IPS-18a (cell line): ENCODE measurements at regions not wholly inside any gene's neighbourhood (a gene's known extent, or its start where the extent isn't known, plus 50 kb on each side); places are given as distances from the start of the nearest gene placed in this dataset.

Experiments used
- H3K27ac ChIP-seq: one replicate; pipeline ENCODE4 v1.5.1; 2013; ENCODE audit warnings: low read length
- H3K27me3 ChIP-seq: one replicate; pipeline ENCODE4 v1.6.1; 2013; ENCODE audit warnings: mild to moderate bottlenecking, low read length; ENCODE audit not compliant: control insufficient read depth, insufficient read depth
- H3K36me3 ChIP-seq: one replicate; pipeline ENCODE4 v1.6.1; 2013; ENCODE audit warnings: low read depth, low read length; ENCODE audit not compliant: control insufficient read depth
- H3K4me1 ChIP-seq: one replicate; pipeline ENCODE4 v1.6.1; 2013; ENCODE audit warnings: low read depth, low read length; ENCODE audit not compliant: control insufficient read depth
- H3K4me3 ChIP-seq: one replicate; pipeline ENCODE4 v1.5.1; 2013; ENCODE audit warnings: low read length
- H3K9ac ChIP-seq: one replicate; pipeline ENCODE4 v1.6.1; 2013; ENCODE audit warnings: mild to moderate bottlenecking, low read length, moderate library complexity
- H3K9me3 ChIP-seq: one replicate; pipeline ENCODE4 v1.6.1; 2013; ENCODE audit warnings: low read depth, low read length; ENCODE audit not compliant: control insufficient read depth

- H3K9ac ChIP-seq, result no peak overlapping the region
- H3K27ac ChIP-seq, result no peak overlapping the region
- H3K4me3 ChIP-seq, result no peak overlapping the region
- no peaks in the 10 kb centered on the region for H3K9me3 ChIP-seq
- no peaks in the 10 kb centered on the region for H3K27me3 ChIP-seq
- no peaks in the 10 kb centered on the region for H3K4me1 ChIP-seq
- H3K36me3 ChIP-seq, result no peaks in the 10 kb centered on the region
These were observed 531.8 kb upstream of the ID2 start for GRCh38 chr2:8149985-8150539.

DNA sequence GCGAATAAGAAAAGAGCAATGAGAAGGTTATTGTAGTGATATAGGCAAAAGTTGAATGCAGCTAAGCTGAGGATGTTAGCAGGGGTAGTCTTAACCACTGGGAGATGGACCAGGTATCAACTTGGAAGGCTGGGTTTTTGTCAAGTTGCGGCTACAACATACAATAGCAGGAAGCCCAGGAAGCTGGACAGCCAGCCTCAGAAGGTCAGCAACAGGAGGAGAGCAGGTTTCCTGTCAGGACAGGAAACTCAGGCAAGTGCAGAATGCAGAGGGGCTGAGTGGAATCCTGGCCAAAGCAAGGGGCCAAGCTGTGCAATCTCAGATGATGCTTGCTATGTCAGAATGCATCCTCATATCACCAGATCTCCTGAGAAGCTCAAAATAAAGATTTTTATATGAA, 530.0 kb upstream of the ID2 start:
- no peaks in the 10 kb centered on the region for H3K4me1 ChIP-seq
- no peak overlapping the region for H3K9ac ChIP-seq
- no peak overlapping the region for H3K27ac ChIP-seq
- H3K27me3 ChIP-seq, result no peaks in the 10 kb centered on the region
- no peaks in the 10 kb centered on the region for H3K9me3 ChIP-seq
- no peaks in the 10 kb centered on the region for H3K36me3 ChIP-seq
- no peak overlapping the region for H3K4me3 ChIP-seq

DNA sequence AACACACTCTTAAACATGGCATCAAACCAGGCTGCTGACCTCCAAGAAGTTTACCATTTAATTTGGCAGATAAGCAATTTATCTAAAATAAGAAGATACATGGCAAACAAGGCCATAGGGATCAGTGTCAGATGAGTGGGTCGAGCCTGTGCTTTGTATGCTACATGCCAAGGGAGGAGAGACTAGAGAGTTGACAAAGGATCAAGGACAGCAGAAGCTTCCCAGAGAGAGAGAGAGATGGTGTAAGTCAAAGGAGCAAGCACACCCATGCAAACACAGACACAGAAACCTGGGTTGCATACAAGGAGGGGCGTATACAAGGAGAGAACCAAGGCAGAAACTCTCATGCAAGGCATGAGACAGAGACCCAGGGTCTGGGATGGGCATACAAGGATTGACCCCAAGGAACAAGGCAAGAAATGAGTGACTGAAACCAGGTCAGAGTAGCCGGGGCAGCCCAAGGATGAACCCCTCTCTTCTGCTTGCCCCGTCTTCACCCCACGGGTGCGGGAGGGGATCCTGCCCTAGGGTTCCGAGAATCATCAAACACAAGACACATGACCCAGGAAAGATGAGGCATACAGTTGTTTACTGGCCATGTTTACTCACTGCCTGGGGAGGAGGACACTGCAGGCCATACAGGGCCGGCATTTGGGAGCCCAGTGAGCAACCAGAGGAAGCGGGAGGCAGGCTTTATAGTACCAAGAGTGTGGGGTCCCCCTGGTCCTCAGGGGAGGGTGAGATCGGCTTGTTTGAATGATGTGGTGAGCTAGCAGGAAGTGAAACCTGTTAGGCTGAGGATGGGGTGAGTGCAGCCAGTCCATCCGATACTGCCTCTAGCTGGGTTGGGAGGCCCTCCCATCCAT, 529.2 kb upstream of the ID2 start:
- Histone ChIP-seq H3K4me3 (no peak overlapping the region), H3K36me3 (no peaks in the 10 kb centered on the region), H3K9me3 (no peaks in the 10 kb centered on the region), H3K9ac (no peak overlapping the region), H3K27me3 (no peaks in the 10 kb centered on the region), H3K4me1 (no peaks in the 10 kb centered on the region), H3K27ac (no peak overlapping the region)

DNA sequence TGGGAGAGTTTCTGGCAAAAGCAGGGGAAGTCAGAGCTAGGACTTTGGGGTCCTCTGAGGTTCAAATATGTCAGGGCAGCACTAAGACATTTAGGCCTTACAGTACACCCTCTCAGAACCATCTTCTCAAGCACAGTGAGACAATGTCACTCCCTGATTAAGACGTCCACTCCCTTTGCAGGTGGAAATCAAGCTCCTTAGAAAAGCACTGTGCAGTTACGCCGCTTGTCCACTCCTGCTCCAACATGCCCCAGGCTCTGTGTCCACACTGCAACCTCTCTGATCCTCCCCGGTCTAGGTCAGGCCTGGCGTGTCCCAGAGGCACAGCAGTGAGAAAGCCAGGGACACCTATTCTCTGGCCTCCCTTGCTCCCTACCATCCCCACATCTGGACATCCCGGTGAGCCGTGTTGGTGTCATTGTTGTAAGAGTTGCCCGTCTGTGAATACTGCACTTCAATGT, 528.6 kb upstream of the ID2 start:
- Histone ChIP-seq H3K4me3 (no peak overlapping the region), H3K9ac (no peak overlapping the region)

DNA sequence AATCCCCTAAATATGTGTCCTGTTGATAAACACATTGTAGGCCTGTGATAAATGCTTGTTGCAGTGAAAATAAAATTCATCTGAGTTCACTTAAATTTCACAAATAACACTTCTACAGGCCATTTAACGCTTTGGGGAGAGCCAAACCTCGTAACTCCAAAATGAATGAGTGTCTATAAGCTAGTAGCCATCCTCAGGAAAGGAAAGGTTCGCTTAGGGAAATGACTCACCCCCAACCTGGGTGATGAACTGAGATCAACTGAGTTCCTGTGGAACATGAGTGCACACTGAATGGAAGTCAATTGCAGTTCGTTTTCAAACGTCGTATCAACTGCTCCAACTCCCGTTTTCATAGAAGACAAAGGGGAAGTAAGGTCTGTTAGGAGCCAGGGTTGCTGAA, 527.6 kb upstream of the ID2 start:
- H3K9me3 ChIP-seq, result no peaks in the 10 kb centered on the region
- no peak overlapping the region for H3K4me3 ChIP-seq
- no peak overlapping the region for H3K9ac ChIP-seq

More for the DNA sequence above, 528.6 kb upstream of the ID2 start:
- H3K9me3 ChIP-seq, result no peaks in the 10 kb centered on the region
- no peaks in the 10 kb centered on the region for H3K4me1 ChIP-seq
- no peaks in the 10 kb centered on the region for H3K27me3 ChIP-seq
- no peak overlapping the region for H3K27ac ChIP-seq
- H3K36me3 ChIP-seq, result no peaks in the 10 kb centered on the region

GRCh38 chr2:8154936-8155335, 526.9 kb upstream of the ID2 start:
- Histone ChIP-seq H3K27me3 (no peaks in the 10 kb centered on the region), H3K4me3 (no peak overlapping the region), H3K4me1 (peaks cover 5% of the 10 kb centered on the region)

More for the DNA sequence above, 527.6 kb upstream of the ID2 start:
- H3K36me3 ChIP-seq, result no peaks in the 10 kb centered on the region
- H3K4me1 ChIP-seq, result peaks cover 5% of the 10 kb centered on the region
- no peaks in the 10 kb centered on the region for H3K27me3 ChIP-seq
- H3K27ac ChIP-seq, result no peak overlapping the region

GRCh38 chr2:8157621-8158430, 524.0 kb upstream of the ID2 start:
- Histone ChIP-seq H3K4me1 (peaks cover 5% of the 10 kb centered on the region), H3K4me3 (no peak overlapping the region), H3K9ac (no peak overlapping the region), H3K27ac (no peak overlapping the region), H3K9me3 (no peaks in the 10 kb centered on the region), H3K27me3 (no peaks in the 10 kb centered on the region), H3K36me3 (no peaks in the 10 kb centered on the region)

More at GRCh38 chr2:8154936-8155335, 526.9 kb upstream of the ID2 start:
- no peaks in the 10 kb centered on the region for H3K9me3 ChIP-seq
- H3K9ac ChIP-seq, result no peak overlapping the region
- no peaks in the 10 kb centered on the region for H3K36me3 ChIP-seq
- H3K27ac ChIP-seq, result no peak overlapping the region

- Histone ChIP-seq H3K9me3 (no peaks in the 10 kb centered on the region), H3K9ac (no peak overlapping the region), H3K36me3 (no peaks in the 10 kb centered on the region), H3K4me3 (no peak overlapping the region), H3K27me3 (no peaks in the 10 kb centered on the region), H3K27ac (no peak overlapping the region), H3K4me1 (peaks cover 5% of the 10 kb centered on the region)
These were observed 523.1 kb upstream of the ID2 start for GRCh38 chr2:8158711-8159110.

GRCh38 chr2:8159211-8159965, 522.5 kb upstream of the ID2 start:
- H3K4me3 ChIP-seq, result no peak overlapping the region
- no peak overlapping the region for H3K9ac ChIP-seq
- H3K27ac ChIP-seq, result no peak overlapping the region
- no peaks in the 10 kb centered on the region for H3K36me3 ChIP-seq
- peaks cover 5% of the 10 kb centered on the region for H3K4me1 ChIP-seq
- no peaks in the 10 kb centered on the region for H3K9me3 ChIP-seq
- H3K27me3 ChIP-seq, result no peaks in the 10 kb centered on the region

DNA sequence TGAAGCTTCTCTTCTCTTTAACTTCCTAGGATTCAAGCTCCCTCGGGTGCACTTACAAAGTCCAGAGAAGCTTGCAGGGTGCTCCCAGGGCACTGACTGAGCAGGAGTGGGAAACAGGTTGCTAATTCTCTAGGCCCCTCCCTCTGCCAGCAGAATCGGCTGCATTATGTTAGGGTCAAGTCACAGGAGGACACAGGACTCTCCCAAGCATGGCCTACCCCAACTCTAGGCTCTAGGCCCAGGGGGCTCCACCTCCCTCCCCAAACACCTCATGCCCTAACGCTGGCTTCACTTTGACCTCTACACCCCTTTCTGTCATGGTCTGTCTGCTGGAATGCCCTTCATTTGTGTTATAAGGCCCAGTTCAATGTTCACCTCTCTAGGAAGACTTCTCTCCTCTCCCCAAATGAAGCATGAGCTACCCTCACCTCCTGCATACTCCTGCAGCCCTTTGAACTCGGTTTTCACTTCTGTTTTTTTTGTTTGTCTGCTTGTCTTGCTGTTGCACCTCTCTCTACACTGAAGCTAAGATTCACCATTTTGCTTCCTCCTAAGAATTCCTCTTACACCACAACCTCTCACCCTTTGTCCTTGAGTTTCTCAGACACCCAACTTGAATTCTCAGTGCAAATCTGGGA, 521.8 kb upstream of the ID2 start:
- no peaks in the 10 kb centered on the region for H3K36me3 ChIP-seq
- no peak overlapping the region for H3K4me3 ChIP-seq
- H3K27me3 ChIP-seq, result no peaks in the 10 kb centered on the region
- H3K27ac ChIP-seq, result no peak overlapping the region
- H3K9me3 ChIP-seq, result no peaks in the 10 kb centered on the region
- peaks cover 5% of the 10 kb centered on the region for H3K4me1 ChIP-seq
- H3K9ac ChIP-seq, result no peak overlapping the region
